ENCODE measurements at regions not wholly inside any gene's neighbourhood (a gene's known extent, or its start where the extent isn't known, plus 50 kb on each side); places are given as distances from the start of the nearest gene placed in this dataset.

- TF ChIP-seq ZBTB33 (IDR thresholded peaks at IDR 0.05; ENCODE audit: extremely low read depth, insufficient replicate concordance, low read length) (no peak), SIN3A (IDR thresholded peaks at IDR 0.05; ENCODE audit: low read depth) (no peak), ZFX (IDR thresholded peaks at IDR 0.05) (no peak)
These were observed 1737.2 kb upstream of the MIR17HG start (continued) for GRCh38 chr13:89610331-89610730.

GRCh38 chr13:89610881-89611280 is 1736.6 kb upstream of the MIR17HG start:
- Histone ChIP-seq H3K27ac (ENCODE audit: low read depth, low read length) (no peak overlapping the region), H3K4me3 (replicated peaks in 1 of 2; ENCODE audit: low read depth in 1 of 2, low read length in 2 of 2) (no peak overlapping the region), H2AFZ (ENCODE audit: low read depth, low read length, poor library complexity, severe bottlenecking) (no peak overlapping the region), H3K9me3 (ENCODE audit: control insufficient read depth in 1 of 2, insufficient read depth in 1 of 2, low read depth in 1 of 2, low read length in 2 of 2) (peaks cover 0 to 3% of the 10 kb centered on the region in 2 experiments; a peak in 1 of 4 replicates), H3K9ac (ENCODE audit: low read length) (no peak overlapping the region), H3K79me2 (ENCODE audit: insufficient read depth, low read length) (no peaks in the 10 kb centered on the region), H3K9me2 (ENCODE audit: insufficient read depth) (no peaks in the 10 kb centered on the region), H4K20me1 (ENCODE audit: insufficient read depth) (no peaks in the 10 kb centered on the region), H3K36me3 (ENCODE audit: control insufficient read depth in 1 of 2, insufficient read depth in 2 of 2, low read length in 2 of 2) (no peaks in the 10 kb centered on the region), H3K4me1 (ENCODE audit: control insufficient read depth in 1 of 2, insufficient read depth in 2 of 2, low read length in 2 of 2) (no peaks in the 10 kb centered on the region), H3K27me3 (ENCODE audit: insufficient read depth, low read length) (no peaks in the 10 kb centered on the region), H3K4me2 (ENCODE audit: low read length) (no peak overlapping the region)
- TF ChIP-seq JUND (IDR thresholded peaks at IDR 0.05) (no peak), ZFX (IDR thresholded peaks at IDR 0.05) (no peak), TCF7L2 (IDR thresholded peaks at IDR 0.05; ENCODE audit: borderline replicate concordance, extremely low read depth, insufficient read depth, insufficient read length) (no peak), EZH2phosphoT487 (IDR thresholded peaks at IDR 0.05; ENCODE audit: borderline replicate concordance) (no peak), SP1 (IDR thresholded peaks at IDR 0.05; ENCODE audit: low read depth) (no peak), ELF1 (IDR thresholded peaks at IDR 0.05; ENCODE audit: borderline replicate concordance, low read depth) (no peak), YY1 (IDR thresholded peaks at IDR 0.05; ENCODE audit: extremely low read depth, insufficient replicate concordance, low read depth, low read length) (no peak), CTCF (IDR thresholded peaks at IDR 0.05 in 2 of 3, conservative IDR thresholded peaks at IDR 0.05 in 1 of 3; ENCODE audit: borderline replicate concordance in 1 of 3, insufficient read depth in 1 of 3, low read depth in 2 of 3, low read length in 2 of 3) (no peak), ATF3 (IDR thresholded peaks at IDR 0.05) (no peak), SRF (IDR thresholded peaks at IDR 0.05; ENCODE audit: low read depth) (no peak), SIN3A (IDR thresholded peaks at IDR 0.05; ENCODE audit: low read depth) (no peak), FOSL1 (IDR thresholded peaks at IDR 0.05; ENCODE audit: low read depth) (no peak), CEBPB (IDR thresholded peaks at IDR 0.05; ENCODE audit: low read depth) (no peak)
- BruUV-seq (replicated peaks) = no TSS peak
- ATAC-seq (no peak), DNase-seq (ENCODE audit: low read depth, low spot score) (no peak)
- POLR2A ChIA-PET = no interaction called here
- RAD21 ChIA-PET (ENCODE audit: low non-redundant PET in 1 of 2, low total read pairs in 2 of 2, uncharacterized antibody in 2 of 2, unreplicated experiment in 2 of 2) = no interaction called here
- CTCF ChIA-PET = no interaction called here
- intact Hi-C loops (cut with micrococcal nuclease) = no loop called here

Measured in HCT116 (cell line).